ENCODE measurements at regions not wholly inside any gene's neighbourhood (a gene's known extent, or its start where the extent isn't known, plus 50 kb on each side); places are given as distances from the start of the nearest gene placed in this dataset.

DNA sequence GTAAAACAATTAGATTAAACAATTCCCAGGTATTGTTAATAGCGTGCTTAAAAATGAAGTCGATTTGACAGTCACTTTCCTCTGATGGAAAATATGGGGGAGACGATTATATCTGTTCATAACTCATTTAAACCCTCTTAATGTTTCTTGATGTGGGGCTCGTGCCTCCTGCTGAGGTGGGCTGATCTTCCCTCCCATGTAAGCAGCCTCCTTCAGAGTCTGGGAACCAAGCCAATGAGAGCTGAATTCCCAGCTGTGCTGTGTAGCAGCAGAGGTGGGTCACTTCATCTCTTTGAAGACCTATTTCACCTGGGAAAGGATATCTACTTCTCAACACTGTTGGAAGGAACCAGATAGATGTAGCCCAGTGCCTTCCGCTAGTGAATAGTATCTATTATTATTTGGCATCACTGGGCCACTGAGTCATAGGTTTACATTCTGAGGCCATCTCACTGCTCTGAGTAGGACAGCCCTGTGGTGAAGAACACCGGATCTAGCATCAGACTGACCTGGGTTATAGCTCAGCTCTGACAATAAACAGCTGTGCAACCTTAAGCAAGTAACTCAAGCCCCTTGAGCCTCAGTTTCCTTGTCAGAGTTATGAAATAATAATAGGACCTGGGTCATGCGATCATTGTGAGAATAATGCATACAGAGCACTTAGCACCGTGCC lies 85.3 kb upstream of the C16orf82 start:
- no peak overlapping the region for H3K4me3 ChIP-seq (replicated peaks in 1 of 3)
- WGBS, 2 donors, result 73 to 75% methylated on average over 8 of the region's 8 CpGs
- H3K4me1 ChIP-seq, result no peaks in the 10 kb centered on the region
- no peaks in the 10 kb centered on the region for H3K36me3 ChIP-seq
- no peaks in the 10 kb centered on the region for H3K9me3 ChIP-seq
- H3K27ac ChIP-seq, result no peak overlapping the region
- no peak for TF ChIP-seq CTCF (IDR thresholded peaks at IDR 0.05)
- no peaks in the 10 kb centered on the region for H3K27me3 ChIP-seq
- DNase-seq, result no peak
- intact Hi-C loops (cut with DNase I), result no loop called here

GRCh38 chr16:26982422-26982821 lies 84.3 kb upstream of the C16orf82 start:
- Histone ChIP-seq H3K27me3 (no peaks in the 10 kb centered on the region), H3K9me3 (no peaks in the 10 kb centered on the region), H3K4me3 (replicated peaks in 1 of 3) (no peak overlapping the region), H3K27ac (no peak overlapping the region), H3K36me3 (no peaks in the 10 kb centered on the region), H3K4me1 (no peaks in the 10 kb centered on the region)
- no peak for DNase-seq
- TF ChIP-seq POLR2A (IDR thresholded peaks at IDR 0.05) (no peak), CTCF (IDR thresholded peaks at IDR 0.05) (no peak)
- 90 to 100% methylated on average over 2 of the region's 2 CpGs for WGBS, 2 donors
- intact Hi-C loops (cut with DNase I), result no loop called here

- TF ChIP-seq CTCF (IDR thresholded peaks at IDR 0.05) (no peak), POLR2A (IDR thresholded peaks at IDR 0.05) (no peak)
- DNase-seq, result no peak
- no peaks in the 10 kb centered on the region for H3K27me3 ChIP-seq
- intact Hi-C loops (cut with DNase I), result no loop called here
- H3K36me3 ChIP-seq, result no peaks in the 10 kb centered on the region
- no peak overlapping the region for H3K4me3 ChIP-seq (replicated peaks in 1 of 3)
- H3K4me1 ChIP-seq, result no peaks in the 10 kb centered on the region
- H3K27ac ChIP-seq, result no peak overlapping the region
- no peaks in the 10 kb centered on the region for H3K9me3 ChIP-seq
- WGBS, 2 donors, result 67 to 92% methylated on average over 2 of the region's 2 CpGs
Measured at GRCh38 chr16:26983426-26983825, 83.3 kb upstream of the C16orf82 start.

GRCh38 chr16:26985100-26986065 lies 81.3 kb upstream of the C16orf82 start:
- Histone ChIP-seq H3K27me3 (no peaks in the 10 kb centered on the region), H3K9me3 (no peaks in the 10 kb centered on the region), H3K4me3 (replicated peaks in 1 of 3) (no peak overlapping the region), H3K27ac (no peak overlapping the region), H3K4me1 (no peaks in the 10 kb centered on the region), H3K36me3 (no peaks in the 10 kb centered on the region)
- 74% methylated on average over 17 of the region's 17 CpGs for WGBS, 2 donors
- no peak for DNase-seq
- TF ChIP-seq POLR2A (IDR thresholded peaks at IDR 0.05) (no peak), CTCF (IDR thresholded peaks at IDR 0.05) (no peak)
- intact Hi-C loops (cut with DNase I), result no loop called here

GRCh38 chr16:26987597-26988010 lies 79.1 kb upstream of the C16orf82 start:
- TF ChIP-seq CTCF (IDR thresholded peaks at IDR 0.05) (no peak), POLR2A (IDR thresholded peaks at IDR 0.05) (no peak)
- intact Hi-C loops (cut with DNase I), result no loop called here
- no peaks in the 10 kb centered on the region for H3K27me3 ChIP-seq

More at GRCh38 chr16:26987597-26988010, 79.1 kb upstream of the C16orf82 start:
- Histone ChIP-seq H3K36me3 (no peaks in the 10 kb centered on the region), H3K4me3 (replicated peaks in 1 of 3) (no peak overlapping the region), H3K4me1 (no peaks in the 10 kb centered on the region), H3K9me3 (no peaks in the 10 kb centered on the region), H3K27ac (no peak overlapping the region)
- DNase-seq, result no peak
- WGBS, 2 donors, result 57 to 65% methylated on average over 7 of the region's 7 CpGs
